ENCODE measurements at regions not wholly inside any gene's neighbourhood (a gene's known extent, or its start where the extent isn't known, plus 50 kb on each side); places are given as distances from the start of the nearest gene placed in this dataset.

- TF ChIP-seq CTCF (IDR thresholded peaks at IDR 0.05), result no peak
These were observed 413.2 kb downstream of the EFNB2 start for GRCh38 chr13:106122234-106122633.

- no peak for TF ChIP-seq CTCF (IDR thresholded peaks at IDR 0.05)
These were observed 414.2 kb downstream of the EFNB2 start for GRCh38 chr13:106121173-106121754.

DNA sequence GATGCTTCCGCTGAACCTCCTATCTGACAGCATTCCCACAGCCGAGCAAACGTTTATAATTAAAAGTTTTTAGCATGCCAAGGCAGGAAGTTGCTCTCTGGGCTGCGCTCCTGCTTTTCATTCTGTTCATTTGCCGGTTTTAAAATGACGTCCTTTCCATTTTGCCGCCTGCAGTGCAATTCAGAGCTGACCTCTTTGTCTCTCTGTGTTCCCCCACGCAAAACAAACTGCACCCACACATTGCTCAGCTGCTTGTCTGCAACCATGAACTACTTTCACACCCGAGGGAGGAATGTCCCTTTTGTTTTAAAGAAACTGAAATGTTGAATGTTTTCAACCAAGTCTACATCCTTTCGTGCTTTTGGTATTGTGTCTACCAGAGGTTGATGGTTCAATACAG lies 416.5 kb downstream of the EFNB2 start:
- TF ChIP-seq CTCF (IDR thresholded peaks at IDR 0.05), result no peak

- TF ChIP-seq CTCF (IDR thresholded peaks at IDR 0.05), result no peak
These were observed 417.4 kb downstream of the EFNB2 start for GRCh38 chr13:106118050-106118449.

GRCh38 chr13:106117640-106118039 lies 417.8 kb downstream of the EFNB2 start:
- no peak for TF ChIP-seq CTCF (IDR thresholded peaks at IDR 0.05)

DNA sequence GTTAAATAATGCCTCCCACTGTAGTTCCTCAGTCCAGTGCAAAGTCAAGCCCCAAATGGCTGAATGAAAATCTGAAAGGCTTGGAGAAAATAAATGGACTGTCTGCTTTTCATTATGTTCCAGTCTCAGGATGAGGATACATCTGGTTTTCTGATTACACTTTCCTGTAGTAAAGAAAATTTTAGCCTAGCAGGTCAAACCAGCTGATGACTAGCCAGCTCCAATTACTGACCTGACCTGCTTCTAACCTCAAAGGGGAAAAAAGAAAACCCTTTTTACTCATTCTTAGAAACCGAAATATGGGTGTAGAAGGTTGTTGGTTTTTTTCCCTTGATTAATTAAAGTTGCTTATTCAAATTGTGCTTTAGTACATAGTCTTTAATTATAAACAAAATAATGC lies 418.4 kb downstream of the EFNB2 start:
- no peak for TF ChIP-seq CTCF (IDR thresholded peaks at IDR 0.05)

GRCh38 chr13:106115081-106115480 lies 420.4 kb downstream of the EFNB2 start:
- TF ChIP-seq CTCF (IDR thresholded peaks at IDR 0.05), result no peak

- no peak for TF ChIP-seq CTCF (IDR thresholded peaks at IDR 0.05)
These were observed 421.7 kb downstream of the EFNB2 start for GRCh38 chr13:106113796-106114195.
